Embryonic facial prominence (tissue), 1 donor: ENCODE measurements at regions not wholly inside any gene's neighbourhood (a gene's known extent, or its start where the extent isn't known, plus 50 kb on each side); places are given as distances from the start of the nearest gene placed in this dataset.

Experiments used
- DNase-seq: peaks from one replicate; pipeline ENCODE4 v3.0.0-alpha.2; 2016; ENCODE audit errors: extremely low spot score

DNA sequence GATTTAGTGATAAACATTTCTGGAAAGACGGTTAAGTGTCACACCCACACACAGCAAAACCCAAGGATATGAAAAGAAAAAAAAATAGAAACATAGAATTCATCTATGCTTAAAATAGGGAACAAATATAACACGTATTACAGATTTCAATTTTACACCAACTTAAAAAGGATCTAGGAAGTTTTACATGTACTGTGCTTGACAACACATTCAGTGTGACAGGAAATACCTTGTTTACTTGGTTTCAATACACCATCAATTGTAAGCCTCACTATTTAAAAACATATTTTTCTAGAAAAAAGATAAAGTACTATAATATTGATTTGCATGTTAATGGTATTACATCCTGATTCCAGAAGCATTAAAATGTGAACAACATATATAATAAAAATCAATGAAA, 77.0 kb upstream of the SPRY1 start:
- no peak for DNase-seq

- no peak for DNase-seq
Measured at GRCh38 chr4:123323998-123324397, 72.6 kb upstream of the SPRY1 start.

- no peak for DNase-seq
Measured at GRCh38 chr4:123325241-123325681, 71.3 kb upstream of the SPRY1 start.

DNA sequence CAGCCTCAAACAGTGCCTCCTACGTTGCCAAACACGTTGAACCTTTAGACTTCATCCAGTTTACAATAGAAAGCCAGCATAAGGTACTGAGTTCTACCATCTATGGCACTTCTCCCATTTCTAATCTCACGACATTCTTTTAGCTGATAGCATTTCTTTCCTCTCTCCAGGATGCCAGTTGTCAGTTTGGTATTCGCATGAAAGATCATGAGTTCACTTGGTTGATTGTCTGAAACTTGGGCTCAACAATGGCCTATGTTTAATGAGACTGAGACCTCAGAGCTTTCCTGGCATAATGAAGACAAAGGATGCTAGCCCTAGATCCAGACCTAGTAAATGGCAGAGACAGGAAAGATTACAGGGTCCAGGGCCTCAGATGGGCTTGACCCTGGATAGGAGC, 69.2 kb upstream of the SPRY1 start:
- no peak for DNase-seq

GRCh38 chr4:123327846-123328429, 68.7 kb upstream of the SPRY1 start:
- no peak for DNase-seq

DNA sequence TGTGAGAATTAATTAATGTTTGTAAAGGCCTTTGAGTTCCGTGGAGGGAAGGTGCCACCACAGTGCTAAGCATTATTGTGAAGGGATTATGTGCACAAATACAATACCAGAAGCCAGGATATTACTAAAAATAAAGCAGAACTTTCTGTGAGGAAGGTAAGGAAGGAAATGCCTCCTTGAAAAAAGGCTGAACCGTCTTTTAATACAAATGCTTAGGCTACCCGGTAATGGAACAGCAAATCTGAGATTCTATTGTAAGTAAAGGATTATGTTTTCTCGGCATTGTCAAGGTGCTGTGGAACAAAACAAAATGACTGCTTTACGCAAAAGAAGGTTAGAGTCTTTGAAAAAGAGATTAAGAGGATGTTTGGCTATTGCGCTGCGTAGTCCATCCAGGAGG, 57.9 kb upstream of the SPRY1 start:
- DNase-seq = no peak

- DNase-seq = no peak
Measured at GRCh38 chr4:123339507-123340380, 56.9 kb upstream of the SPRY1 start.

DNA sequence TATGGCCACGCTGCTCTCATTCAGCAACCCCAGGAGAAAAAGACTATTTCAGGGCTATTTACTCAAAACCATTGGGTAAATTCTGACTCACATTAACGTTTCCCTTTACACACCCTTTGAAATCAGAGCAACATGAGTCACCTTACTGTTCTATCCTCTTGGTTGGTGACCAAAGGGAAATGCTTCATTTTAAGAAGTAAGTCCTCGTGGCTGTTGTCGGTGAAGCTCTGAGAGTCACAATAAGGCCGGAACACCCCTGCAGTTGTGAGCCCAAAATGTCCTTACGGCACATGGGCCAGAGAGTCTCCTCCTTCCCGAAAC, 56.3 kb upstream of the SPRY1 start:
- DNase-seq = no peak

DNA sequence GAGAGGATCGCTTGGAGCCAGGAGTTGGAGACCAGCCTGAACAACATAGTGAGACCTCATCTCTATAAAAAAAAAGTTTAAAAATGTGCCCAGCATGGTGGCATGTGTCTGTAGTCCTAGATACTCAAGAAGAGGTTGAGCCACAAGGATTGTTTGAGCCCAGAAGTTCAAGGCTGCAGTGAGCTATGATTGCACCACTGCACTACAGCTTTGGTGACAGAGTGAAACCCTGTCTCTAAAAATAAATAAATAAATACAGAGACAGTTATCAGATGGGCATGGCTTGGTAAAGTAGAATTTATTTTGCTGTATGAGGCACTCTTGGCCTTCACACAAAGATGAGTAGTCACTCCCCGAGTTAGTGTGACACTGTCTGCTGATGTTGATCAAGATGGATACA, 54.1 kb upstream of the SPRY1 start:
- DNase-seq = no peak

GRCh38 chr4:123343400-123344041, 53.1 kb upstream of the SPRY1 start:
- DNase-seq = no peak

DNA sequence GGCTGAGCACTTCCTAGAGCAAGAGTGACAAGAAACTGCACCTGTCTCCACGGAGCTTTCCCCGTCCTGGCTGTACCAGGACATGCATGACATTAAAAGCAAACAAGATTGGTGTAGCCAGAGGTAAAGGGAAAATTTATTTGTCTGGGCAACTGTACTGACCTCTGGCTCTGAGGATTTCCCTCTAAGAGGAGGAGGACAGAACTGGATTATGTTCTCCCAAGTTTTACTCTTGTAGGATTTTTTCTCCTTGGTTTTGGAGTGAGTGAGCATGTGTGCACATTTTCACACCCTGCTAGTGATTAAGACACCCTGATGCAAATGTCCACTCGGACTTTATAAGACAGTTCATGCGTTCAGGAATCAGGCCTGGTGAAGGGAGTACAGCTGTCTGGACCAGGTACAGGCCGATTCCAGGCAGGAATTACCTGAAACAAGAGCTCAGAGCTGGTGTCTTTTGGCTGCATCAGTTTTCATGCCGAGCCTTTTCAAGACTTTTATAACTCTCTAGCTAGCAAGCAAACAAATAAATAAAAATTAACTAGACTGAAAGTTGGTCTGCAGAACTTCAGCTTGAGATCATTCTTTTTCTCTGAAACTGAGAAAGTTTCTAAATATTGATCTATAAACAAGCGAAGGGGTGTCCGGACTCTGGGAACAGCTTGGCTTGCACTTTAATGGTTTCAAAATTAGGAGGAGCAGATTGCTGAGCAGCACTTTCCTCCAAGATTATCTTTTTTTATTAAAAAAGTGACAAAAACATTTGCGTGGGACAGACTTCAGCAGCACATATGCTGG, 51.3 kb upstream of the SPRY1 start:
- no peak for DNase-seq

DNA sequence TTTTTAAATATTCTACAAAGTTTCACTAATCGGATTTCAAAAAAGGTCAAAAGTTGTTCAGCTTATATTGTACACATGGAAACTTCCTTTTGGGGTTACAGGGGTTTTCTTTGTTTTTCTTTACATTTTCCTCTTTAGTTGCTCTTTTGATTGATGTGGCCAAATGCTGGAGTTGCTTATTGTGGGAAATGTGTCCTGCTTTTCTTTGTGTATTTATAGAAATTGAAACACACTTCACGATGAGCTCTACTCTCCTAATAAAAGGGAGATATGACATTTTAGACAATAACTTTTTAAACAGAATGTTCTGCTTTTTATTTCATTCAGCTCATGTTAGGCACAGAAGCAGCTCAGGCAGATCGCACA, 50.7 kb upstream of the SPRY1 start:
- DNase-seq = no peak

DNA sequence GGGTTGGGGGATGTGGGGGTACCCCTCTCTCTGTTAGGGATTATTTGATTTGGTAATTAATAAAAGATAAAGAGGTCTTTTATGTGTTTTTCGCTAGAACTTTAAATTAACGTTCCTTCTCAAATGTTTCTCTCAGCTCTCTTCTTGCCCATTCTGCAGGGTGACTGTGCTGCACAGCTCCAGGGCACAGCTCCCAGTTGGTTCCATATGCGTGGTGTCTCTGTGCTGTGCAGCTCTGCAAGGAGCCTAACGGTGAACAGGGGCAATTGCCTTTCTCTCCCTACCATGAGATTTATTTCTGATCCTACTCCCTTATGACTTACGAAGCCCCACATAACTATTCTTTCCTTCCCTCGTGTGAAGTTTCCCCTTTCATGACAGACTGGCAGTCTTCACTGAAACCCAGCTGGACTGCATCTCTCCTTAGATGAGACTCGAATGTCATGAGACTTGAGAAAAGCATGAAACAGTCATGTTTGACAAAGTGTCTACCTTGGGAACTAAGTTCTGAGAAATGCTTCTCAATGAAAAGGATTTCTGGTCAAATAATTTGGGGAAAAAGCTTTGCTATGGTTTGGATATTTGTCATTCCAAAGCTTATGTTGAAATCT, 50.2 kb upstream of the SPRY1 start:
- DNase-seq = no peak
